ENCODE measurements at regions not wholly inside any gene's neighbourhood (a gene's known extent, or its start where the extent isn't known, plus 50 kb on each side); places are given as distances from the start of the nearest gene placed in this dataset.

DNA sequence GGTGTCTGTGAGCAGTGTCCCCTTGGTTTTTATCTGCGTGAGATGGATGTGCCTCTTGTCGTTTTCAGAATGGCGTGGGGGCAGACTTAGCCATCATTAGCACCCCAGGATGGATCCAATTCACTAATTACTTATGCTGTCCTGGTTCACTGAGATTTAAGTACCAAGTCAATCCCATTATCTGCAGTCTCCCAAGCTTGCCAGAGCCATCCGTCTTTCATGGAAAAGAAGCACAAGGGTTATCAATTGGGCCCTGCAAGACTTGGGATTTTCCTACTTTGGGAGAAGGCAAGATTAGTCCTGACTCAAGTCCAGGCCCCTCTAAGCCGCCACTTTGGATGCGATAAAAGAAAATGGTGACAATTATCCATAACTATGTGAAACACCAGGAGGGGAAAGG, 404.0 kb downstream of the TMEM182 start:
- TF ChIP-seq CREB1 (IDR thresholded peaks at IDR 0.05; ENCODE audit: low read depth) (no peak), TEAD4 (IDR thresholded peaks at IDR 0.05) (no peak)

DNA sequence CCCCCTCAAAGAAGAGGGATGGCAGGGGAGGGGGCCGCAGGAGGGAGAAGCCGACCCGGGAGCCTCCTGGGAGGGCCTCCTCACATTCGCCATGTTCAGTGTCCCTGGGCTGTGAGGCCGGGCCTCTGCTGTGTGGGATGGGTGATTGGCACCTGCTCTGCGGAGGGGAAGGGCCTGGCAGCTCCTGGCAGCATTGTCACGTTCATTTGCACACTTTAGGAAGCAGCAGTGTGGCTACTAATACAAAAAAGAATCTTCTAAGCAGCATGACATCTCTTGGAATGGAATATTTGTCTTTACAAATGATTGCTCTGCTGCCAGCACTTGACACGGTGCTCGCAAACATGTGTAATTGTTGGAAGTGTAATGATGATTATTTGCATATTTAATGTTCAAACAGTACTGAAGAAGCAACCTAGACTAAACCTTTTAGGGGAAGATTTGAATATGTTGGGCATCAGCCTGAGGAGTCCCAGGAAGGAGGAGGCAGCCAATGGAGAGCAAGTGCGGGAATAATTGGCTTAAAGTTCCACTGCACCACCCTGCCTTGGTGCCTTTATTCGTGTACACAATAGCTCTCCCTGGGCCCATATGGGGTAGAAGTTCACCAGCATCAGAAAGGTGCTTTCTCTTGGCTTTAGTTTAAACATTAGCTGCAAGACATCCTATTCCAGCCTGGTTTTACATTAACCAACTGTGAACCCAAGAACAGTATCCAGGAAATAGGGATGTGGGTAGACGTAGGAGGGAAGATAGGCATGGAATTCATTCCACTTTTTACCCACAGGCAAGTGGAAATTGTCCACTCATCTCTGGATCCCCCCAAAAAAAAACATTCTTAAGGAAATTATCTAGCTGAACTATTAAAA, 404.9 kb downstream of the TMEM182 start:
- no peak for TF ChIP-seq YY1 (IDR thresholded peaks at IDR 0.05; ENCODE audit: low read depth)
- TF ChIP-seq, protein P1, sequence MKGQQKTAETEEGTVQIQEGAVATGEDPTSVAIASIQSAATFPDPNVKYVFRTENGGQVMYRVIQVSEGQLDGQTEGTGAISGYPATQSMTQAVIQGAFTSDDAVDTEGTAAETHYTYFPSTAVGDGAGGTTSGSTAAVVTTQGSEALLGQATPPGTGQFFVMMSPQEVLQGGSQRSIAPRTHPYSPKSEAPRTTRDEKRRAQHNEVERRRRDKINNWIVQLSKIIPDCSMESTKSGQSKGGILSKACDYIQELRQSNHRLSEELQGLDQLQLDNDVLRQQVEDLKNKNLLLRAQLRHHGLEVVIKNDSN (IDR thresholded peaks at IDR 0.05): no peak
- TF ChIP-seq ZBTB7A (IDR thresholded peaks at IDR 0.05; ENCODE audit: low read depth): no peak
- no peak for TF ChIP-seq TCF12 (IDR thresholded peaks at IDR 0.05; ENCODE audit: low read depth)
- TF ChIP-seq EGR1 (IDR thresholded peaks at IDR 0.05): no peak
- TF ChIP-seq, protein P2, sequence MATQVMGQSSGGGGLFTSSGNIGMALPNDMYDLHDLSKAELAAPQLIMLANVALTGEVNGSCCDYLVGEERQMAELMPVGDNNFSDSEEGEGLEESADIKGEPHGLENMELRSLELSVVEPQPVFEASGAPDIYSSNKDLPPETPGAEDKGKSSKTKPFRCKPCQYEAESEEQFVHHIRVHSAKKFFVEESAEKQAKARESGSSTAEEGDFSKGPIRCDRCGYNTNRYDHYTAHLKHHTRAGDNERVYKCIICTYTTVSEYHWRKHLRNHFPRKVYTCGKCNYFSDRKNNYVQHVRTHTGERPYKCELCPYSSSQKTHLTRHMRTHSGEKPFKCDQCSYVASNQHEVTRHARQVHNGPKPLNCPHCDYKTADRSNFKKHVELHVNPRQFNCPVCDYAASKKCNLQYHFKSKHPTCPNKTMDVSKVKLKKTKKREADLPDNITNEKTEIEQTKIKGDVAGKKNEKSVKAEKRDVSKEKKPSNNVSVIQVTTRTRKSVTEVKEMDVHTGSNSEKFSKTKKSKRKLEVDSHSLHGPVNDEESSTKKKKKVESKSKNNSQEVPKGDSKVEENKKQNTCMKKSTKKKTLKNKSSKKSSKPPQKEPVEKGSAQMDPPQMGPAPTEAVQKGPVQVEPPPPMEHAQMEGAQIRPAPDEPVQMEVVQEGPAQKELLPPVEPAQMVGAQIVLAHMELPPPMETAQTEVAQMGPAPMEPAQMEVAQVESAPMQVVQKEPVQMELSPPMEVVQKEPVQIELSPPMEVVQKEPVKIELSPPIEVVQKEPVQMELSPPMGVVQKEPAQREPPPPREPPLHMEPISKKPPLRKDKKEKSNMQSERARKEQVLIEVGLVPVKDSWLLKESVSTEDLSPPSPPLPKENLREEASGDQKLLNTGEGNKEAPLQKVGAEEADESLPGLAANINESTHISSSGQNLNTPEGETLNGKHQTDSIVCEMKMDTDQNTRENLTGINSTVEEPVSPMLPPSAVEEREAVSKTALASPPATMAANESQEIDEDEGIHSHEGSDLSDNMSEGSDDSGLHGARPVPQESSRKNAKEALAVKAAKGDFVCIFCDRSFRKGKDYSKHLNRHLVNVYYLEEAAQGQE (IDR thresholded peaks at IDR 0.05; ENCODE audit: low read depth): no peak
- no peak for TF ChIP-seq RAD21 (IDR thresholded peaks at IDR 0.05; ENCODE audit: low read depth)
- TF ChIP-seq, protein P3, sequence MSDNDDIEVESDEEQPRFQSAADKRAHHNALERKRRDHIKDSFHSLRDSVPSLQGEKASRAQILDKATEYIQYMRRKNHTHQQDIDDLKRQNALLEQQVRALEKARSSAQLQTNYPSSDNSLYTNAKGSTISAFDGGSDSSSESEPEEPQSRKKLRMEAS (IDR thresholded peaks at IDR 0.05): no peak
- TF ChIP-seq NFIC (IDR thresholded peaks at IDR 0.05): no peak

DNA sequence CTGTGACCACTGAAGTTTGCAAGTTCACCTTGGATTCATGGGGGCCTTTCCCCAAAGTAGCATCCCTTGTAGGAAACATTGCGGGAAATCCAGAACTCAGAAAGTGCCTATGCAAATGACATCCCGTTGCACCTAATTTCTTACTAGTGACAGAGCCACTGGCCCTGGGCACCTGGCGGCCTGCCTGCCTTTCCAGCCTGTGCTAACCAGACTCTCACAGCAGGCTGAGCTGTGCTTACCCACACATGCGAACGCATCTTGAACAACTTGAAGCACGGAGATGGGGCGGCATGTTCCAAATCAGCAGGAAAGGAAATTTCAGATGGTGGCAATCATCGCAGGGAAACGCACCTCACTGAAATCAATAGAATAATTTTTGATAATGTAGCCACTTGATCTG, 405.8 kb downstream of the TMEM182 start:
- TF ChIP-seq, protein P3 (IDR thresholded peaks at IDR 0.05): no peak
- TF ChIP-seq TCF12 (IDR thresholded peaks at IDR 0.05; ENCODE audit: low read depth) (no peak), TAF1 (IDR thresholded peaks at IDR 0.05; ENCODE audit: low read depth) (no peak), CREB1 (IDR thresholded peaks at IDR 0.05; ENCODE audit: low read depth) (no peak), EGR1 (IDR thresholded peaks at IDR 0.05) (no peak), EP300 (IDR thresholded peaks at IDR 0.05; ENCODE audit: borderline replicate concordance) (no peak), ZBTB7A (IDR thresholded peaks at IDR 0.05; ENCODE audit: low read depth) (no peak), CEBPB (IDR thresholded peaks at IDR 0.05) (no peak)
- TF ChIP-seq, protein P1 (IDR thresholded peaks at IDR 0.05): no peak

DNA sequence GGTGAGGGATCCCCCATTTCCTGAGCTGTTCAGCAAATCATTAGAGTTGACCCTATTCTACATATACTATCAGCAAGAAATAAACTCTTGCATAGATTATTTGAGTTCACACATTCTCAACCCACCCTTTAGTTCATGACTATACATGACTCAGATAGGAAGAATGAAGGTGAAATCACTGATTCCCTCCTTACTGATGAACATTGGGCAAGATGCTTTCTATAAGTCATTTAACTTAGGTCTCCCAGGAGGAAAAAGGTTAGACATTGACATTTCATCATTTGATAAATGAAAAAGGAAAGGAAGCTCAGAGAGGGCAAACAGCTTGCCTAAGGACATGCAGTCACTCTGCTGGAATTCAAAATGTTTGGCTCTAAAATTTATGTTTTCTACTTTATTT, 408.0 kb downstream of the TMEM182 start:
- TF ChIP-seq NFIC (IDR thresholded peaks at IDR 0.05): no peak
- no peak for TF ChIP-seq TAF1 (IDR thresholded peaks at IDR 0.05; ENCODE audit: low read depth)
- TF ChIP-seq FOXM1 (IDR thresholded peaks at IDR 0.05; ENCODE audit: borderline replicate concordance, low read depth): no peak
- TF ChIP-seq EP300 (IDR thresholded peaks at IDR 0.05; ENCODE audit: borderline replicate concordance): no peak
- TF ChIP-seq ZBTB7A (IDR thresholded peaks at IDR 0.05; ENCODE audit: low read depth): no peak
- TF ChIP-seq, protein P3 (IDR thresholded peaks at IDR 0.05): no peak
- TF ChIP-seq, protein P2 (IDR thresholded peaks at IDR 0.05; ENCODE audit: low read depth): no peak
- no peak for TF ChIP-seq TCF12 (IDR thresholded peaks at IDR 0.05; ENCODE audit: low read depth)
- no peak for TF ChIP-seq TEAD4 (IDR thresholded peaks at IDR 0.05)
- TF ChIP-seq CEBPB (IDR thresholded peaks at IDR 0.05): no peak
- no peak for TF ChIP-seq RAD21 (IDR thresholded peaks at IDR 0.05; ENCODE audit: low read depth)
- TF ChIP-seq, protein P1 (IDR thresholded peaks at IDR 0.05): no peak
- TF ChIP-seq YY1 (IDR thresholded peaks at IDR 0.05; ENCODE audit: low read depth): no peak
- no peak for TF ChIP-seq CREB1 (IDR thresholded peaks at IDR 0.05; ENCODE audit: low read depth)
- no peak for TF ChIP-seq EGR1 (IDR thresholded peaks at IDR 0.05)

DNA sequence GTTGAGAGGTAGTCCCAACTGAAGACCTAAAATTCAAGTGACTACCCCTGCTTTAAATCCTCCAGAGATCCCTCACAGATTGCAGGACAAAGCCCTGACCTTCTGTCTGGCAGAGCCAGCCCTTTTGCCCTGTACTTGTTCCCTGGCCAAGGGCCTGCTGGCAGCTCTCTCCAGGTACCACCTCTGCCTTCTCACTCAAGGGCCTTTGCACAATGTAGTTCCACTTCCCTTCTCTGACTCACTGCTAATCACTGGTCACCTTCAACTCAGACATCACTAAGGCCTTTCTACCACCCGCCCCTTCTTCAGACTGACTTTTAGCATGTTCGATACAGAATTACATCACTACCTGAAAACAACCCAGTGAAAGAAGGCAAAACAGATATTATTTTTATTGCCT, 411.0 kb downstream of the TMEM182 start:
- TF ChIP-seq RAD21 (IDR thresholded peaks at IDR 0.05; ENCODE audit: low read depth): no peak
- TF ChIP-seq NFIC (IDR thresholded peaks at IDR 0.05): no peak
- TF ChIP-seq EGR1 (IDR thresholded peaks at IDR 0.05): no peak
- TF ChIP-seq ZBTB7A (IDR thresholded peaks at IDR 0.05; ENCODE audit: low read depth): no peak
- TF ChIP-seq TAF1 (IDR thresholded peaks at IDR 0.05; ENCODE audit: low read depth): no peak
- TF ChIP-seq, protein P2 (IDR thresholded peaks at IDR 0.05; ENCODE audit: low read depth): no peak
- no peak for TF ChIP-seq TEAD4 (IDR thresholded peaks at IDR 0.05)
- no peak for TF ChIP-seq CREB1 (IDR thresholded peaks at IDR 0.05; ENCODE audit: low read depth)
- TF ChIP-seq, protein P3 (IDR thresholded peaks at IDR 0.05): no peak
- no peak for TF ChIP-seq TCF12 (IDR thresholded peaks at IDR 0.05; ENCODE audit: low read depth)
- no peak for TF ChIP-seq YY1 (IDR thresholded peaks at IDR 0.05; ENCODE audit: low read depth)
- no peak for TF ChIP-seq FOXM1 (IDR thresholded peaks at IDR 0.05; ENCODE audit: borderline replicate concordance, low read depth)
- no peak for TF ChIP-seq CEBPB (IDR thresholded peaks at IDR 0.05)
- no peak for TF ChIP-seq EP300 (IDR thresholded peaks at IDR 0.05; ENCODE audit: borderline replicate concordance)
- TF ChIP-seq, protein P1 (IDR thresholded peaks at IDR 0.05): no peak

Data from Ishikawa (cell line).